Gastrocnemius medialis (tissue), 4 donors: ENCODE measurements at regions not wholly inside any gene's neighbourhood (a gene's known extent, or its start where the extent isn't known, plus 50 kb on each side); places are given as distances from the start of the nearest gene placed in this dataset.

ENCODE experiments used
- CTCF ChIP-seq, 5 experiments: fragments of 450-650 bp in 3 of 5; fragments of 200-600 bp in 2 of 5; sonication (generic) in 2 of 5; IDR thresholded peaks in 4 of 5; conservative IDR thresholded peaks in 1 of 5; 1 replicate in 4 of 5; 2 replicates in 1 of 5; pipeline ENCODE4 v1.5.1; 2016 to 2019; ENCODE audit warnings: antibody characterized with exemption in 5 of 5, mild to moderate bottlenecking in 3 of 5, moderate library complexity in 3 of 5
- POLR2A ChIP-seq, 2 donors: fragments of 450-650 bp; IDR thresholded peaks; one replicate each; pipeline ENCODE4 v1.6.1; 2017; ENCODE audit warnings: antibody characterized with exemption in 2 of 2, mild to moderate bottlenecking in 2 of 2, moderate library complexity in 2 of 2

GRCh38 chr13:57918086-57918485 is 286.5 kb downstream of the PCDH17 start:
- no peak for TF ChIP-seq CTCF (IDR thresholded peaks at IDR 0.05 in 4 of 5, conservative IDR thresholded peaks at IDR 0.05 in 1 of 5)
- TF ChIP-seq POLR2A (IDR thresholded peaks at IDR 0.05): no peak
